K562 (cell line): ENCODE measurements at regions not wholly inside any gene's neighbourhood (a gene's known extent, or its start where the extent isn't known, plus 50 kb on each side); places are given as distances from the start of the nearest gene placed in this dataset.

ENCODE experiments used
- ATAC-seq: fragments of 200-7000 bp; cut with Tn5 transposase; 3 replicates; pipeline ENCODE4 v1.9.1; 2020; ENCODE audit warnings: moderate library complexity
- BruUV-seq: library from RNA; stranded (reverse); fragments of 400-500 nt; replicated peaks from 2 replicates; lab custom pipeline; 2021; lab: Mats Ljungman, UMichigan
- CTCF ChIA-PET: fragments of 300-600 bp; formaldehyde crosslinking; extraction: SDS; loops from one replicate; lab custom pipeline; 2021; ENCODE audit warnings: low intra/inter-chr PET ratio; lab: Yijun Ruan, JAX
- POLR2A ChIA-PET: fragments of 300-600, 350-650 bp; sonication (Branson Sonifier 250); formaldehyde crosslinking; extraction: SDS; loops from one replicate; lab custom pipeline; 2021; ENCODE audit warnings: antibody characterized with exemption, inconsistent platforms; lab: Yijun Ruan, JAX
- DNase-seq, 4 experiments: peaks; one replicate each; pipeline versions ENCODE4 v3.0.0 to v3.0.0-alpha.2; 2011 to 2018; ENCODE audit warnings: low spot score in 3 of 4, mixed read lengths in 3 of 4; ENCODE audit errors: extremely low read depth in 1 of 4
- FAIRE-seq: peaks from 2 replicates; lab custom pipeline; 2011; peaks lifted over from hg19 to GRCh38; lab: Jason Lieb, UNC
- H2AFZ ChIP-seq: 2 replicates; pipeline ENCODE4 v1.6.0; 2011; ENCODE audit warnings: low read depth, low read length, control low read depth, inconsistent platforms
- H3K27ac ChIP-seq: fragments of 200-600 bp; 3 replicates; pipeline ENCODE4 v1.8.0; 2011; ENCODE audit warnings: low read depth, mild to moderate bottlenecking, control low read depth, inconsistent platforms, low read length, moderate library complexity, mixed read lengths; ENCODE audit errors: extremely low read depth
- H3K27me3 ChIP-seq, 2 experiments: fragments of 300-600 bp in 1 of 2; 2 replicates in 1 of 2; 3 replicates in 1 of 2; pipeline versions ENCODE4 v1.6.0 to v1.8.0; 2011; ENCODE audit warnings: inconsistent platforms in 2 of 2, low read length in 2 of 2, mild to moderate bottlenecking in 1 of 2, mixed read lengths in 1 of 2, moderate library complexity in 1 of 2; ENCODE audit not compliant: control insufficient read depth in 2 of 2, insufficient read depth in 2 of 2
- H3K36me3 ChIP-seq: fragments of 300-600 bp; 3 replicates; pipeline ENCODE4 v1.8.0; 2011; ENCODE audit warnings: mild to moderate bottlenecking, low read length, inconsistent platforms; ENCODE audit not compliant: control insufficient read depth, insufficient read depth
- H3K4me1 ChIP-seq, 2 experiments: fragments of 200-600 bp in 1 of 2; replicated peaks in 1 of 2; 2 replicates in 1 of 2; 3 replicates in 1 of 2; pipeline versions ENCODE4 v1.5.1 to v1.8.0; 2011; ENCODE audit warnings: inconsistent platforms in 2 of 2, low read length in 2 of 2, mild to moderate bottlenecking in 1 of 2, mixed read lengths in 1 of 2, moderate library complexity in 1 of 2; ENCODE audit not compliant: control insufficient read depth in 2 of 2, insufficient read depth in 2 of 2
- H3K4me2 ChIP-seq: 2 replicates; pipeline ENCODE4 v1.6.1; 2011; ENCODE audit warnings: low read length, control low read depth, inconsistent platforms, mixed read lengths; ENCODE audit not compliant: insufficient read depth
- H3K4me3 ChIP-seq: fragments of 200-600 bp; sonication (generic), shearing (Covaris generic); 2 replicates; pipeline ENCODE4 v1.5.1; 2016; ENCODE audit warnings: control low read depth, inconsistent platforms
- H3K79me2 ChIP-seq: fragments of 200-600 bp; 3 replicates; pipeline ENCODE4 v1.8.0; 2011; ENCODE audit warnings: low read length, inconsistent platforms; ENCODE audit not compliant: control insufficient read depth, insufficient read depth
- H3K9ac ChIP-seq, 2 experiments: 2 replicates each; pipeline versions ENCODE4 v1.6.0 to v1.6.1; 2011; ENCODE audit warnings: low read depth in 2 of 2, low read length in 2 of 2, control low read depth in 1 of 2, inconsistent platforms in 1 of 2, mild to moderate bottlenecking in 1 of 2, mixed read lengths in 1 of 2; ENCODE audit not compliant: insufficient read depth in 1 of 2
- H3K9me1 ChIP-seq: one replicate; pipeline ENCODE4 v1.6.0; 2011; ENCODE audit warnings: inconsistent platforms, mild to moderate bottlenecking, low read length, moderate library complexity; ENCODE audit not compliant: control insufficient read depth, insufficient read depth
- H3K9me3 ChIP-seq: replicated peaks from 2 replicates; pipeline ENCODE4 v1.5.1; 2011; ENCODE audit warnings: low read depth, low read length, inconsistent platforms; ENCODE audit not compliant: control insufficient read depth, insufficient read depth
- H4K20me1 ChIP-seq: replicated peaks from 2 replicates; pipeline ENCODE4 v1.6.1; 2011; ENCODE audit warnings: low read length, inconsistent platforms, mixed read lengths; ENCODE audit not compliant: control insufficient read depth, insufficient read depth
- CREM ChIP-seq: IDR thresholded peaks from 2 replicates; pipeline ENCODE4 v1.6.1; 2014; ENCODE audit warnings: antibody characterized with exemption, low read depth
- KLF10 ChIP-seq: fragments of 250-450 bp; sonication (Bioruptor Pico); IDR thresholded peaks from 2 replicates; pipeline ENCODE4 v1.6.1; 2021; ENCODE audit warnings: matching md5 sums
- MCM7 ChIP-seq, 2 experiments: fragments of 450-650 bp; IDR thresholded peaks; 2 replicates each; pipeline ENCODE4 v1.6.1; 2016 to 2018
- ZBTB17 ChIP-seq: fragments of 450-650 bp; formaldehyde crosslinking; IDR thresholded peaks from 2 replicates; pipeline ENCODE4 v1.4.0; 2020; ENCODE audit warnings: mild to moderate bottlenecking
- ZNF175 ChIP-seq: fragments of 200-800 bp; sonication (Bioruptor generic); IDR thresholded peaks from 2 replicates; pipeline ENCODE4 v1.6.1; 2016; ENCODE audit warnings: low read depth, mild to moderate bottlenecking, missing genetic modification characterization, missing compliant biosample characterization
- ZNF347 ChIP-seq: fragments of 450-650 bp; formaldehyde crosslinking; IDR thresholded peaks from 2 replicates; pipeline ENCODE4 v1.4.0; 2020; ENCODE audit warnings: low read depth, mild to moderate bottlenecking, moderate library complexity
- WGBS: fragments of 100-300 bp; shearing (Covaris generic); methylation state at CpG from one replicate; pipeline ENCODE4 v1.1.6; 2016; ENCODE audit warnings: low coverage, mixed read lengths; ENCODE audit not compliant: insufficient coverage; ENCODE audit errors: missing lambda C conversion rate; 5-methylcytosine and 5-hydroxymethylcytosine counted together
- in situ Hi-C: fragments of 300-500 bp; cut with MboI; formaldehyde crosslinking; loops from 4 replicates; pipeline ENCODE4 v1.15.0; 2018; ENCODE audit warnings: inconsistent platforms, mixed read lengths
- intact Hi-C: fragments of 100-400 bp; cut with micrococcal nuclease; formaldehyde crosslinking; loops from 2 replicates; pipeline ENCODE4 v1.14.2; 2022
- TF ChIP-seq, protein P1 (sequence below): sonication (generic); formaldehyde crosslinking; IDR thresholded peaks from 2 replicates; pipeline ENCODE4 v1.8.0; 2022; ENCODE audit warnings: mild to moderate bottlenecking, missing genetic modification reagents
- TF ChIP-seq, protein P2 (sequence below): sonication (generic); formaldehyde crosslinking; IDR thresholded peaks from 2 replicates; pipeline ENCODE4 v1.8.0; 2022; ENCODE audit warnings: missing genetic modification reagents, mild to moderate bottlenecking, borderline replicate concordance
- TF ChIP-seq, protein P3 (sequence below): fragments of 250-450 bp; sonication (Bioruptor Pico); IDR thresholded peaks from 2 replicates; pipeline ENCODE4 v1.8.0; 2022; ENCODE audit warnings: moderate library complexity, mild to moderate bottlenecking, inconsistent platforms
- TF ChIP-seq, protein P4 (sequence below): fragments of 450-650 bp; IDR thresholded peaks from 2 replicates; pipeline ENCODE4 v1.6.1; 2018; ENCODE audit warnings: mild to moderate bottlenecking, low read depth; ENCODE audit not compliant: partially characterized antibody

DNA sequence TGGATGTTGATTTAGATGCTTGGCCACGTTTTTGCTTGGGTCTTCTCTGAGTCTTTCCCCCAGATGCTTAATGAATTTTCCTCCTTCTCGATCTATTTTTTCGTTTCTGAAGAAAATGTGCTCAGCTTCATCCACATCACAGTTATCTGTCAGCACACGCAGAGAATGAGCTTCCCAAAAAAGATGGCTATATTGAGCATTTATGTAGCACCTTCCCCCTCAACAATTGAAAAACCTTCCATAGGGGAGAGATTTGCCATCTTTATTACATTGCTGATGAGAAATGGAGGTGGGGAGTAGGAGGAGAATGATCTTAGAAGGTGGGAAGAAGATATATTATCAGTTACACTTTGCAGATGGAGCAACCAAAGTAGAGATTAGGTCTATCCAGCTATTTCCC is 228.1 kb upstream of the PHYHIPL start:
- 0% methylated on average over 4 of the region's 4 CpGs for WGBS
- in situ Hi-C loops, result no loop called here
- H2AFZ ChIP-seq, result no peak overlapping the region
- H3K9ac ChIP-seq, result no peak overlapping the region
- H3K9me3 ChIP-seq, result no peaks in the 10 kb centered on the region
- ChIA-PET POLR2A (interaction anchor here (0.6 kb wide), 1 partner anchor 59 kb away, joined by 3 read pairs; no protein-coding TSS in a partner anchor), CTCF (no interaction called here)
- no peaks in the 10 kb centered on the region for H3K9me1 ChIP-seq
- no peaks in the 10 kb centered on the region for H3K36me3 ChIP-seq
- DNase-seq (no peak), FAIRE-seq (no peak), ATAC-seq (no peak)
- H3K79me2 ChIP-seq, result no peaks in the 10 kb centered on the region
- no peaks in the 10 kb centered on the region for H4K20me1 ChIP-seq
- intact Hi-C loops, result no loop called here
- H3K4me3 ChIP-seq, result no peak overlapping the region
- H3K4me1 ChIP-seq, result no peaks in the 10 kb centered on the region
- TF ChIP-seq CREM (no peak), ZNF175 (CRISPR knock-in tag) (no peak), ZNF347 (CRISPR knock-in tag) (no peak), KLF10 (CRISPR knock-in tag) (no peak), MCM7 (IDR thresholded peaks at IDR 0.05) (no peak), ZBTB17 (CRISPR knock-in tag) (no peak)
- TF ChIP-seq, protein P1, sequence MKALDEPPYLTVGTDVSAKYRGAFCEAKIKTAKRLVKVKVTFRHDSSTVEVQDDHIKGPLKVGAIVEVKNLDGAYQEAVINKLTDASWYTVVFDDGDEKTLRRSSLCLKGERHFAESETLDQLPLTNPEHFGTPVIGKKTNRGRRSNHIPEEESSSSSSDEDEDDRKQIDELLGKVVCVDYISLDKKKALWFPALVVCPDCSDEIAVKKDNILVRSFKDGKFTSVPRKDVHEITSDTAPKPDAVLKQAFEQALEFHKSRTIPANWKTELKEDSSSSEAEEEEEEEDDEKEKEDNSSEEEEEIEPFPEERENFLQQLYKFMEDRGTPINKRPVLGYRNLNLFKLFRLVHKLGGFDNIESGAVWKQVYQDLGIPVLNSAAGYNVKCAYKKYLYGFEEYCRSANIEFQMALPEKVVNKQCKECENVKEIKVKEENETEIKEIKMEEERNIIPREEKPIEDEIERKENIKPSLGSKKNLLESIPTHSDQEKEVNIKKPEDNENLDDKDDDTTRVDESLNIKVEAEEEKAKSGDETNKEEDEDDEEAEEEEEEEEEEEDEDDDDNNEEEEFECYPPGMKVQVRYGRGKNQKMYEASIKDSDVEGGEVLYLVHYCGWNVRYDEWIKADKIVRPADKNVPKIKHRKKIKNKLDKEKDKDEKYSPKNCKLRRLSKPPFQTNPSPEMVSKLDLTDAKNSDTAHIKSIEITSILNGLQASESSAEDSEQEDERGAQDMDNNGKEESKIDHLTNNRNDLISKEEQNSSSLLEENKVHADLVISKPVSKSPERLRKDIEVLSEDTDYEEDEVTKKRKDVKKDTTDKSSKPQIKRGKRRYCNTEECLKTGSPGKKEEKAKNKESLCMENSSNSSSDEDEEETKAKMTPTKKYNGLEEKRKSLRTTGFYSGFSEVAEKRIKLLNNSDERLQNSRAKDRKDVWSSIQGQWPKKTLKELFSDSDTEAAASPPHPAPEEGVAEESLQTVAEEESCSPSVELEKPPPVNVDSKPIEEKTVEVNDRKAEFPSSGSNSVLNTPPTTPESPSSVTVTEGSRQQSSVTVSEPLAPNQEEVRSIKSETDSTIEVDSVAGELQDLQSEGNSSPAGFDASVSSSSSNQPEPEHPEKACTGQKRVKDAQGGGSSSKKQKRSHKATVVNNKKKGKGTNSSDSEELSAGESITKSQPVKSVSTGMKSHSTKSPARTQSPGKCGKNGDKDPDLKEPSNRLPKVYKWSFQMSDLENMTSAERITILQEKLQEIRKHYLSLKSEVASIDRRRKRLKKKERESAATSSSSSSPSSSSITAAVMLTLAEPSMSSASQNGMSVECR (CRISPR knock-in tag), result no peak
- TF ChIP-seq, protein P2, sequence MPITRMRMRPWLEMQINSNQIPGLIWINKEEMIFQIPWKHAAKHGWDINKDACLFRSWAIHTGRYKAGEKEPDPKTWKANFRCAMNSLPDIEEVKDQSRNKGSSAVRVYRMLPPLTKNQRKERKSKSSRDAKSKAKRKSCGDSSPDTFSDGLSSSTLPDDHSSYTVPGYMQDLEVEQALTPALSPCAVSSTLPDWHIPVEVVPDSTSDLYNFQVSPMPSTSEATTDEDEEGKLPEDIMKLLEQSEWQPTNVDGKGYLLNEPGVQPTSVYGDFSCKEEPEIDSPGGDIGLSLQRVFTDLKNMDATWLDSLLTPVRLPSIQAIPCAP (CRISPR knock-in tag), result no peak
- TF ChIP-seq, protein P3, sequence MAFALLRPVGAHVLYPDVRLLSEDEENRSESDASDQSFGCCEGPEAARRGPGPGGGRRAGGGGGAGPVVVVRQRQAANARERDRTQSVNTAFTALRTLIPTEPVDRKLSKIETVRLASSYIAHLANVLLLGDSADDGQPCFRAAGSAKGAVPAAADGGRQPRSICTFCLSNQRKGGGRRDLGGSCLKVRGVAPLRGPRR (CRISPR knock-in tag), result no peak
- TF ChIP-seq, protein P4, sequence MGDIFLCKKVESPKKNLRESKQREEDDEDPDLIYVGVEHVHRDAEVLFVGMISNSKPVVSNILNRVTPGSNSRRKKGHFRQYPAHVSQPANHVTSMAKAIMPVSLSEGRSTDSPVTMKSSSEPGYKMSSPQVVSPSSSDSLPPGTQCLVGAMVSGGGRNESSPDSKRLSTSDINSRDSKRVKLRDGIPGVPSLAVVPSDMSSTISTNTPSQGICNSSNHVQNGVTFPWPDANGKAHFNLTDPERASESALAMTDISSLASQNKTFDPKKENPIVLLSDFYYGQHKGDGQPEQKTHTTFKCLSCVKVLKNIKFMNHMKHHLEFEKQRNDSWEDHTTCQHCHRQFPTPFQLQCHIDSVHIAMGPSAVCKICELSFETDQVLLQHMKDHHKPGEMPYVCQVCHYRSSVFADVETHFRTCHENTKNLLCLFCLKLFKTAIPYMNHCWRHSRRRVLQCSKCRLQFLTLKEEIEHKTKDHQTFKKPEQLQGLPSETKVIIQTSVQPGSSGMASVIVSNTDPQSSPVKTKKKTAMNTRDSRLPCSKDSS, result no peak
- H3K27me3 ChIP-seq, result no peaks in the 10 kb centered on the region
- H3K4me2 ChIP-seq, result no peak overlapping the region
- BruUV-seq, result no TSS peak
- no peak overlapping the region for H3K27ac ChIP-seq
